Retinal pigment epithelial cell (primary cell): ENCODE measurements at regions not wholly inside any gene's neighbourhood (a gene's known extent, or its start where the extent isn't known, plus 50 kb on each side); places are given as distances from the start of the nearest gene placed in this dataset.

Experiments
- DNase-seq: peaks from one replicate; pipeline ENCODE4 v3.0.0-alpha.2; 2010; ENCODE audit warnings: low read depth
- H3K4me3 ChIP-seq: 2 replicates; pipeline ENCODE4 v1.5.1; 2011; ENCODE audit warnings: mild to moderate bottlenecking, low read length, control low read depth, moderate library complexity
- CTCF ChIP-seq: conservative IDR thresholded peaks from 2 replicates; pipeline ENCODE4 v1.5.1; 2011; ENCODE audit warnings: low read depth, low read length, control low read depth, inconsistent platforms

- no peak for TF ChIP-seq CTCF
- no peak for DNase-seq
- H3K4me3 ChIP-seq = no peak overlapping the region
These were observed 425.2 kb upstream of the OPRM1 start for GRCh38 chr6:153613719-153614455.

GRCh38 chr6:153602401-153602800 lies 436.6 kb upstream of the OPRM1 start:
- DNase-seq = no peak
- no peak overlapping the region for H3K4me3 ChIP-seq
- TF ChIP-seq CTCF = no peak

- TF ChIP-seq CTCF = no peak
- no peak overlapping the region for H3K4me3 ChIP-seq
- no peak for DNase-seq
These were observed 439.1 kb upstream of the OPRM1 start for GRCh38 chr6:153599901-153600300.

- TF ChIP-seq CTCF = no peak
- H3K4me3 ChIP-seq = no peak overlapping the region
- no peak for DNase-seq
These were observed 443.1 kb upstream of the OPRM1 start for GRCh38 chr6:153595903-153596302.

- TF ChIP-seq CTCF = no peak
- no peak for DNase-seq
- H3K4me3 ChIP-seq = no peak overlapping the region
These were observed 444.2 kb upstream of the OPRM1 start for GRCh38 chr6:153594871-153595270.

- DNase-seq = no peak
- TF ChIP-seq CTCF = no peak
- H3K4me3 ChIP-seq = no peak overlapping the region
These were observed 447.9 kb upstream of the OPRM1 start for GRCh38 chr6:153591159-153591558.

- no peak overlapping the region for H3K4me3 ChIP-seq
- no peak for DNase-seq
- no peak for TF ChIP-seq CTCF
These were observed 448.6 kb upstream of the OPRM1 start for GRCh38 chr6:153590411-153590810.
